ENCODE measurements at regions not wholly inside any gene's neighbourhood (a gene's known extent, or its start where the extent isn't known, plus 50 kb on each side); places are given as distances from the start of the nearest gene placed in this dataset.

DNA sequence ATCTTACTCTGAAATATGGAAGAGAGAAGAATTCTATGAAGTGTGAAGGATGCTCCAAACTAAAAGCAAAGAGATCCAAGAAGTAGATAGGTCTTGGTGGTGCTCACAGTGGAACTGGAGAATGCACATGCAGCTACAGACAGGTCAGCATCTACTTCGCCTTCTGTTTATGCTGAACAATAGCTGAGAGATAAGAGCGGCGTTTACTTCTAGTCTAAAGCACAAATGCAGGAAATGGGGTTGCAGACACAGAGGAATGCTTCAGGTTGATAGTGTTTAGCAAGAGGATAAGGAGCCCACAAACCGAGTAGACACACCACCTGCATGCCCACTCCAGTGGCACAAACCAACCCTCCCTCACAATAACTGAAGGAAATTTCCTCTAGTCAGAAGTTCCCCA, 180.0 kb upstream of the RGMB start:
- H3K36me3 ChIP-seq (ENCODE audit: insufficient read depth, low read length): no peaks in the 10 kb centered on the region
- no peak overlapping the region for H3K27ac ChIP-seq (ENCODE audit: low read length)
- no peaks in the 10 kb centered on the region for H3K9me3 ChIP-seq (ENCODE audit: low read length)
- H4K20me1 ChIP-seq (ENCODE audit: insufficient read depth): no peaks in the 10 kb centered on the region
- H3K79me2 ChIP-seq (replicated peaks; ENCODE audit: insufficient read depth, low read length): no peaks in the 10 kb centered on the region
- no peak for TF ChIP-seq RAD21 (conservative IDR thresholded peaks at IDR 0.05)
- TF ChIP-seq, protein P1, sequence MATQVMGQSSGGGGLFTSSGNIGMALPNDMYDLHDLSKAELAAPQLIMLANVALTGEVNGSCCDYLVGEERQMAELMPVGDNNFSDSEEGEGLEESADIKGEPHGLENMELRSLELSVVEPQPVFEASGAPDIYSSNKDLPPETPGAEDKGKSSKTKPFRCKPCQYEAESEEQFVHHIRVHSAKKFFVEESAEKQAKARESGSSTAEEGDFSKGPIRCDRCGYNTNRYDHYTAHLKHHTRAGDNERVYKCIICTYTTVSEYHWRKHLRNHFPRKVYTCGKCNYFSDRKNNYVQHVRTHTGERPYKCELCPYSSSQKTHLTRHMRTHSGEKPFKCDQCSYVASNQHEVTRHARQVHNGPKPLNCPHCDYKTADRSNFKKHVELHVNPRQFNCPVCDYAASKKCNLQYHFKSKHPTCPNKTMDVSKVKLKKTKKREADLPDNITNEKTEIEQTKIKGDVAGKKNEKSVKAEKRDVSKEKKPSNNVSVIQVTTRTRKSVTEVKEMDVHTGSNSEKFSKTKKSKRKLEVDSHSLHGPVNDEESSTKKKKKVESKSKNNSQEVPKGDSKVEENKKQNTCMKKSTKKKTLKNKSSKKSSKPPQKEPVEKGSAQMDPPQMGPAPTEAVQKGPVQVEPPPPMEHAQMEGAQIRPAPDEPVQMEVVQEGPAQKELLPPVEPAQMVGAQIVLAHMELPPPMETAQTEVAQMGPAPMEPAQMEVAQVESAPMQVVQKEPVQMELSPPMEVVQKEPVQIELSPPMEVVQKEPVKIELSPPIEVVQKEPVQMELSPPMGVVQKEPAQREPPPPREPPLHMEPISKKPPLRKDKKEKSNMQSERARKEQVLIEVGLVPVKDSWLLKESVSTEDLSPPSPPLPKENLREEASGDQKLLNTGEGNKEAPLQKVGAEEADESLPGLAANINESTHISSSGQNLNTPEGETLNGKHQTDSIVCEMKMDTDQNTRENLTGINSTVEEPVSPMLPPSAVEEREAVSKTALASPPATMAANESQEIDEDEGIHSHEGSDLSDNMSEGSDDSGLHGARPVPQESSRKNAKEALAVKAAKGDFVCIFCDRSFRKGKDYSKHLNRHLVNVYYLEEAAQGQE (IDR thresholded peaks at IDR 0.05; ENCODE audit: borderline replicate concordance): no peak
- no peak for TF ChIP-seq EZH2 (IDR thresholded peaks at IDR 0.05; ENCODE audit: borderline replicate concordance, insufficient read depth, low read length, poor library complexity, severe bottlenecking)
- TF ChIP-seq MXI1 (conservative IDR thresholded peaks at IDR 0.05; ENCODE audit: poor library complexity, severe bottlenecking): no peak
- no peak for TF ChIP-seq EP300 (conservative IDR thresholded peaks at IDR 0.05; ENCODE audit: poor library complexity, severe bottlenecking)
- TF ChIP-seq TAF1 (IDR thresholded peaks at IDR 0.05; ENCODE audit: low read depth): no peak
- no peaks in the 10 kb centered on the region for H3K9me2 ChIP-seq (ENCODE audit: insufficient read depth, low read length)
- H3K9ac ChIP-seq (ENCODE audit: low read length): no peak overlapping the region
- H3K4me2 ChIP-seq (ENCODE audit: low read length): no peak overlapping the region
- no peaks in the 10 kb centered on the region for H3F3A ChIP-seq (ENCODE audit: insufficient read depth, low read length, poor library complexity, severe bottlenecking)
- H3K27me3 ChIP-seq (ENCODE audit: insufficient read depth, low read depth, low read length): no peaks in the 10 kb centered on the region
- H2AFZ ChIP-seq (ENCODE audit: low read depth, low read length): no peak overlapping the region
- no peak overlapping the region for H3K4me3 ChIP-seq (ENCODE audit: low read length)

DNA sequence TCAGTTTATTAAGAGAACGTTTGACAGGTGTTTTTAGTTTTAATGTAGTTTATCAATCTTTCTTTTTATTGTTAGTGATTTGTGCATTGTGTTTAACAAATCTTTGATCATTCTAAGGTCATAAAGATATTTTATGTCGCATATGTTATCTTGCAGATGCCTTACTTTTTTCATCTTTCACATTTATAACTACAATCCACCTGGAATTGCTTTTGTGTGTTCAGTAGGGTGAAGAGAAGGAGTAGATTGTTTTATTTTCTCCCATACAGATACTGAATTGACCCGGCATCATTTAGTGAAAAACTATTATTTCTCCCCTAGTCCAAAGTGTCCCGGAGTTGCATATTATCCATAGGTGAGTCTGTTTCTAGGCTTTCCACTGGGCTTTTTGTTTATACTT, 179.4 kb upstream of the RGMB start:
- no peaks in the 10 kb centered on the region for H3K79me2 ChIP-seq (replicated peaks; ENCODE audit: insufficient read depth, low read length)
- H3K36me3 ChIP-seq (ENCODE audit: insufficient read depth, low read length): no peaks in the 10 kb centered on the region
- H3K9ac ChIP-seq (ENCODE audit: low read length): no peak overlapping the region
- H3K4me3 ChIP-seq (ENCODE audit: low read length): no peak overlapping the region
- no peaks in the 10 kb centered on the region for H3K9me3 ChIP-seq (ENCODE audit: low read length)
- H4K20me1 ChIP-seq (ENCODE audit: insufficient read depth): no peaks in the 10 kb centered on the region
- H3K27me3 ChIP-seq (ENCODE audit: insufficient read depth, low read depth, low read length): no peaks in the 10 kb centered on the region
- H3K4me2 ChIP-seq (ENCODE audit: low read length): no peak overlapping the region
- H3F3A ChIP-seq (ENCODE audit: insufficient read depth, low read length, poor library complexity, severe bottlenecking): no peaks in the 10 kb centered on the region
- no peak overlapping the region for H3K27ac ChIP-seq (ENCODE audit: low read length)
- no peaks in the 10 kb centered on the region for H3K9me2 ChIP-seq (ENCODE audit: insufficient read depth, low read length)
- no peak for TF ChIP-seq EP300 (conservative IDR thresholded peaks at IDR 0.05; ENCODE audit: poor library complexity, severe bottlenecking)
- no peak for TF ChIP-seq POLR2AphosphoS5 (IDR thresholded peaks at IDR 0.05)
- TF ChIP-seq SMC3 (conservative IDR thresholded peaks at IDR 0.05; ENCODE audit: poor library complexity): no peak
- TF ChIP-seq, protein P2, sequence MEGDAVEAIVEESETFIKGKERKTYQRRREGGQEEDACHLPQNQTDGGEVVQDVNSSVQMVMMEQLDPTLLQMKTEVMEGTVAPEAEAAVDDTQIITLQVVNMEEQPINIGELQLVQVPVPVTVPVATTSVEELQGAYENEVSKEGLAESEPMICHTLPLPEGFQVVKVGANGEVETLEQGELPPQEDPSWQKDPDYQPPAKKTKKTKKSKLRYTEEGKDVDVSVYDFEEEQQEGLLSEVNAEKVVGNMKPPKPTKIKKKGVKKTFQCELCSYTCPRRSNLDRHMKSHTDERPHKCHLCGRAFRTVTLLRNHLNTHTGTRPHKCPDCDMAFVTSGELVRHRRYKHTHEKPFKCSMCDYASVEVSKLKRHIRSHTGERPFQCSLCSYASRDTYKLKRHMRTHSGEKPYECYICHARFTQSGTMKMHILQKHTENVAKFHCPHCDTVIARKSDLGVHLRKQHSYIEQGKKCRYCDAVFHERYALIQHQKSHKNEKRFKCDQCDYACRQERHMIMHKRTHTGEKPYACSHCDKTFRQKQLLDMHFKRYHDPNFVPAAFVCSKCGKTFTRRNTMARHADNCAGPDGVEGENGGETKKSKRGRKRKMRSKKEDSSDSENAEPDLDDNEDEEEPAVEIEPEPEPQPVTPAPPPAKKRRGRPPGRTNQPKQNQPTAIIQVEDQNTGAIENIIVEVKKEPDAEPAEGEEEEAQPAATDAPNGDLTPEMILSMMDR (IDR thresholded peaks at IDR 0.05; ENCODE audit: poor library complexity, severe bottlenecking): no peak
- no peak overlapping the region for H2AFZ ChIP-seq (ENCODE audit: low read depth, low read length)

DNA sequence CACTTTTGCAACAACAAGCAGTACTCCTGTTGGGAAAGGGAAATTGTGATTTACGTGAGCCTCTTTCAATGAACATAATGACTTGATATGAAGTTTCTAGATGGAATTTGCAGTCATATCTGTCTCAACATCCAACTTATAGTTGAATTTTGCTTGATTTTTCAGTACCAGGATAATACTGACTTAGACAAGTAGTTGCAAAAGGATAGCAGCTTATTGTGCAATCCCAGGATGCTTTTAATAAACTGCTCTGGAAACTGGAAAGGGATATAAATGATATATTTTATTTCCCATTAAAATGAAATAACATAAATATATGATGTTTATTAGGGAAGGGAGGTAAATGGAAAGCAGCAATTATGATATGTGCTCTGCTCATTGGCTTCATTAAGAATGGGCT, 174.4 kb upstream of the RGMB start:
- Histone ChIP-seq H4K20me1 (ENCODE audit: insufficient read depth) (no peaks in the 10 kb centered on the region), H3F3A (ENCODE audit: insufficient read depth, low read length, poor library complexity, severe bottlenecking) (no peaks in the 10 kb centered on the region), H3K9me2 (ENCODE audit: insufficient read depth, low read length) (no peaks in the 10 kb centered on the region), H3K27ac (ENCODE audit: low read length) (no peak overlapping the region), H3K4me3 (ENCODE audit: low read length) (no peak overlapping the region), H3K36me3 (ENCODE audit: insufficient read depth, low read length) (no peaks in the 10 kb centered on the region), H2AFZ (ENCODE audit: low read depth, low read length) (no peak overlapping the region), H3K79me2 (replicated peaks; ENCODE audit: insufficient read depth, low read length) (no peaks in the 10 kb centered on the region), H3K27me3 (ENCODE audit: insufficient read depth, low read depth, low read length) (no peaks in the 10 kb centered on the region), H3K9me3 (ENCODE audit: low read length) (peaks cover 3% of the 10 kb centered on the region), H3K4me2 (ENCODE audit: low read length) (no peak overlapping the region), H3K9ac (ENCODE audit: low read length) (no peak overlapping the region)
- TF ChIP-seq SMC3 (conservative IDR thresholded peaks at IDR 0.05; ENCODE audit: poor library complexity): no peak
- no peak for TF ChIP-seq RAD21 (conservative IDR thresholded peaks at IDR 0.05)
- TF ChIP-seq, protein P2 (IDR thresholded peaks at IDR 0.05; ENCODE audit: poor library complexity, severe bottlenecking): no peak
- no peak for TF ChIP-seq MXI1 (conservative IDR thresholded peaks at IDR 0.05; ENCODE audit: poor library complexity, severe bottlenecking)
- no peak for TF ChIP-seq POLR2AphosphoS5 (IDR thresholded peaks at IDR 0.05)
- TF ChIP-seq EP300 (conservative IDR thresholded peaks at IDR 0.05; ENCODE audit: poor library complexity, severe bottlenecking): no peak
